AG09319 (cell line): ENCODE measurements at regions not wholly inside any gene's neighbourhood (a gene's known extent, or its start where the extent isn't known, plus 50 kb on each side); places are given as distances from the start of the nearest gene placed in this dataset.

Experiments used
- DNase-seq: peaks from one replicate; pipeline ENCODE4 v3.0.0-alpha.2; 2010; ENCODE audit warnings: low read depth; ENCODE audit errors: extremely low read depth
- TF ChIP-seq, protein P1 (sequence below): IDR thresholded peaks from 2 replicates; pipeline ENCODE4 v1.5.1; 2011; ENCODE audit warnings: low read depth, mild to moderate bottlenecking, inconsistent platforms, low read length, moderate library complexity

GRCh38 chr1:80520949-80521348 is 1279.8 kb upstream of the ADGRL2 start:
- DNase-seq, result no peak
- TF ChIP-seq, protein P1, sequence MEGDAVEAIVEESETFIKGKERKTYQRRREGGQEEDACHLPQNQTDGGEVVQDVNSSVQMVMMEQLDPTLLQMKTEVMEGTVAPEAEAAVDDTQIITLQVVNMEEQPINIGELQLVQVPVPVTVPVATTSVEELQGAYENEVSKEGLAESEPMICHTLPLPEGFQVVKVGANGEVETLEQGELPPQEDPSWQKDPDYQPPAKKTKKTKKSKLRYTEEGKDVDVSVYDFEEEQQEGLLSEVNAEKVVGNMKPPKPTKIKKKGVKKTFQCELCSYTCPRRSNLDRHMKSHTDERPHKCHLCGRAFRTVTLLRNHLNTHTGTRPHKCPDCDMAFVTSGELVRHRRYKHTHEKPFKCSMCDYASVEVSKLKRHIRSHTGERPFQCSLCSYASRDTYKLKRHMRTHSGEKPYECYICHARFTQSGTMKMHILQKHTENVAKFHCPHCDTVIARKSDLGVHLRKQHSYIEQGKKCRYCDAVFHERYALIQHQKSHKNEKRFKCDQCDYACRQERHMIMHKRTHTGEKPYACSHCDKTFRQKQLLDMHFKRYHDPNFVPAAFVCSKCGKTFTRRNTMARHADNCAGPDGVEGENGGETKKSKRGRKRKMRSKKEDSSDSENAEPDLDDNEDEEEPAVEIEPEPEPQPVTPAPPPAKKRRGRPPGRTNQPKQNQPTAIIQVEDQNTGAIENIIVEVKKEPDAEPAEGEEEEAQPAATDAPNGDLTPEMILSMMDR, result no peak

DNA sequence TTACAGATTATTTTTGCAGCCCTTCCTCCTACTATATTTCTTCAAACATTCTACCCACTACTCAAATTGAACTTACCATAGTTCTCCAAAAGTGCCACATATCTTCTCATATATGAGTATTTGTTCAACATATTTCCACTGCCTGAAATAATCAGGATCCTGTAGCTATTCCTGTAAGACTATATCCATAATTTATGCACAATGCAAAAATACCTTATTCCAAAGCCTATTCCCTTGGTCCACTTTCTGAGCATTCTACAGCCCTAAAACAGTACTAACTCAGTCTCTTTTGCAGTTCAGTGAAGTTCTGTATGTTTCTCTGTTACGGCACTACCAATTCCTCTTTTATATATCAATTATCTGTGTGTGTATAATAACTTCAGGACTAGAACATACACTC is 1283.7 kb upstream of the ADGRL2 start:
- no peak for DNase-seq
- TF ChIP-seq, protein P1, result no peak

- no peak for DNase-seq
- TF ChIP-seq, protein P1, result no peak
These were observed 1290.7 kb upstream of the ADGRL2 start for GRCh38 chr1:80509965-80510522.

DNA sequence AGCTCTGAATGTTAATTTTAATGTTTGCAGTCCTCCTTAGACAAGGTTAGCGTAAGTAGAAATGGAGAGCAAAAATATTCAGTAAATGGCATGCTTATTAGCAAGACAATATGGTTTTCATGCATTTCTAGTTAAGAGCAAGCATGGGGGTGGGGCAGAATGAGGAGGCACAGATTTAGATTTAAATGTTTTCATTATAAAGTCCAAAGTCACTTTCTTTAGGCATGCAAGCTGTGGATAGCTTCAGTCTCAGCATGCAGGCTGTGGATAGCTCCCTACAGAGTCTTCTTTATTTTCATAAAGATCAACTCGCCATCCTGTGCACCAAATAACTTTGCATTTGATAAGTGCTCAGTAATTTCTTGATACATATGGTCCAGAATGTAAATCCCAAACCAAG is 1294.5 kb upstream of the ADGRL2 start:
- TF ChIP-seq, protein P1, result no peak
- no peak for DNase-seq

DNA sequence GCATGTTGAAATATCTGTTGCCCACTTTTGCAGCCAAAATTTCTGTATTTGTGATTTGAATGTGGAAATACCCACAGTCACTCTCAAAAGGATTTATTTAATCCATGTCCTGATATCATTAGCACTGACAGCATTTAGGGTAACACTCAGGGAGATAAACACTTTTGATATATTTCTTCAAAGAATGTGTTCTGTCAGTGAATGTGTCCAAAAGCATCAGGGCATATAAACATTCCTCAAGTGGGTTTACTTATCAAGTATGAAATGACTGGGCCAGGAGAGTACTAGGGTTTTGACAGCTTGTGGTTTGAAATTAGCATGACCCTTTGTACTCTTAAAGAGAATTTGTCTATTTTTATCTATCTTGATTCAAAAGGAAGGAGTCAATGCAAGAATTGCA is 1302.1 kb upstream of the ADGRL2 start:
- no peak for DNase-seq
- TF ChIP-seq, protein P1, result no peak

- DNase-seq, result no peak
- TF ChIP-seq, protein P1, result no peak
These were observed 1304.9 kb upstream of the ADGRL2 start for GRCh38 chr1:80495806-80496205.

GRCh38 chr1:80472145-80472544 is 1328.6 kb upstream of the ADGRL2 start:
- DNase-seq, result no peak
- TF ChIP-seq, protein P1, result no peak
